HPDE6-E6E7 (cell line): ENCODE measurements at regions not wholly inside any gene's neighbourhood (a gene's known extent, or its start where the extent isn't known, plus 50 kb on each side); places are given as distances from the start of the nearest gene placed in this dataset.

Experiments used
- DNase-seq: peaks from one replicate; pipeline ENCODE4 v3.0.0; 2011; ENCODE audit warnings: missing footprints; ENCODE audit errors: extremely low spot score

DNA sequence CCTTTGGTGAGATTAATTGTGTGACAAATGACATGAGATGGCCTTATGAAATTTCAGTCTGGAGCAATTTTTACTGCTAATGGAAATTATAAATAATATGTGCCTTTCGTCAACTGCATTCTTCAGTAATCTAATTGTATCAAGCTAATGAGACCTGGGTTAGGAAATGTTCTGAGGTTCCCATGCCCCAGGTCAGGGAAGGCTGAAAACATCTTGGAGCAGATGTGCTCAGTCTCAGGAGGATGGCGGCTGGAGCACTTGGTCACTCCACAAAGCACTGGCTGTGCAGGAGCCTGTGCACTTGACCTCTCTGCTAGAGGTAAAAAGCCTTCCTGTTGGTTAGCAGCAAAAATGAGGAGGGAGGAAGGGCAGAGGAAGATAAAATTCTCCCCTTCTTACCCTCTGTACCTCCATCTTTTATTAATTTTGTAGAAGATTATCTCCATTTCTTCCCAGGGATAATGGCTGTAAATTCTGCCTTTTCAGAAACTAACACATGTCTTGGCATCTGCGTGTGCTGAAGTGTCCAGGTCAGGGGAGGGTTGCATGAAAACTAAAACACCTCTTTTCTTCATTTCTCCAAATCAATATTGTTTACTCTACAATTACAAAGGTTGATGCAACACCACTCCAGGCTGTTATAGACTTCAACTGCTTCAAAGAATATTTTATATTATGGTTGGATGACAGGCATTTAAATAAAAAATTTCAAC, 1606.4 kb upstream of the ACVR2A start:
- no peak for DNase-seq

DNA sequence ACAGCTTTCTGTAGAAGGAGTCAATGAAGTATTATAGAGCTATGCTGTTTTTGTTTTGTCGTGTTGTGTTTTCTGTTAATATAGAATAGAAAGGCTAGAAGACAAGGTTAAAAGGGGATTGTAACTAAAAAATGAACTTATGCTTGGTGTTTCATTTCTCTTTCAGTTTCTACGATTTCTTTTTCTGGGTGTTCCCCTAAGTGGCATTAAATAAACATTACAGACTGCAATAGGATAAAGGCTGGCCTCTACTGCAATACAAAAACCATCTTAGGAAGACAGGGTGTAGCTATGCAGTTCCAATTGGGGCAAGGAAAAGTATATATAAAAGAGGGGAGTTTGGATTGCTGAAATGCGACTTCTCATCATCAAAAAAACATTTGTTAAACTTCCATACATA, 1609.7 kb upstream of the ACVR2A start:
- no peak for DNase-seq

DNA sequence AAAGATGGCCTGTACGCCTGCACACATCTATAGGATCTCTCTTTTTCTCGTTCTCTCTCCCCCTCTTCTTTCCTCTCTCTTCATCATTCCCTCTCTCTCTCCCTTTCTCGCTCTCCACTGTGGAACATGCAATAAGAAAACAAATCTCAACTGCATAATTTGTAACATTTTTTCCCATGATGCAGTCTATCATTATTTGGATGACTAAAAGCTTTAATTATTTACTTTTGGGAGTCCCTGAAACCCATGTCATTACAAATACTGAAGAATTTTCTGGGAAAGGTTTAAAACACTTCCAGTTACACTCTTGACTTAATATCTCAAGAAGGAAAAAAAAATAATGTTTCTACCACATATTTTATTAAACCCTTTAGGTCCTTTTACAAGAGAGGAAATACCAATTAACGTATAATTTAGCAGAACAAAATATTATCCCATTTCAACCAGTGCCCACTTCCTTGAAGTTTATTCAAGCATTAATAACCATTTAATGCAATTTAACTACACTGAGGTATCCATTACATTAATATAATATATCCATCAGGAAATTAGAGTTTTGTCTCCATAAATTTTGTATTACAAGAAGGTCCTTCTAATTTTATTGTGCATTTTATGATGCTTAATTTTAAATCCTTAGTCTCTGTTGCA, 1615.2 kb upstream of the ACVR2A start:
- DNase-seq: no peak

DNA sequence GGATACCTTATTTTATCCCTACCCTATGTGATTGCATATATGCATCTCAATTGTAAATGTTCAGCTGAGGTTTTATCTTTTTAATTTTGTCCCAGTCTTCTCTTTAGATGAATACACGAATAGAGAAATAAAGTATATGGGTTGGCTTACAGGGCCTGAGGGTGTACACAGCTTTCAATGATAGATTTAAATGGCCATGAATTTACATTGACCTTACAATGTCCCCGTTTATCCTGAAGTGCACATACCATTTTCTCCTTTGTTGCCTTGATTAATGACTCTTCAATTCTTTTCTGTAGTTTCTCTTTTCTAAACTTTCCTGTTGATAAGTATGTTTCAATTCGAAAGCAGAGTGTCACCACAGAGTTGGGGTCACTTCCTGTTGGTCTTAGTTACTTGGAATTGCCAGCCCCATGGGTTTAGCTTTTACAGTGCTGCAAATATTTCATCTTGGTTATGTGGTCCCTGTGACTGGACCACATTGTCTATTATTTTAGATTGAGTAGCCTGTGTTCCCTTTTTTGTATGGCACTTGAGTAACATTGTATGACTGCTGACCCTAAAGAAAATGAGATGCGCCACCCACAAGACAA, 1616.3 kb upstream of the ACVR2A start:
- no peak for DNase-seq

DNA sequence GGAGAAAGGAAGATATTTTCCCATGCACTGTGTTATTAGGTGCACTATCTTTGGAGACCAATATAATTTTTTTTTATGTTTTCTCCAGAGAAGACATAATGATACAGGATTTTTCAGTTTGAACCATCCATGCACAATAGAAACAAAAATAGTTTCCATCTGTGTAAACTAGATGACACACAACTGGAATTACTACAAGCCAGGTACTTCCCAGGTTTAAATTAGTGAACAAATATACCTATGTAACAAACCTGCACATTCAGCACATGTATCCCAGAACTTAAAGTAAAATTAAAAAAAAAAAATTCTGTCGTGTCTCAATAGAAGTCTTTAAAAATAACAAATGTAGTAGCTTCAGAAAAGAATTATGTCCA, 1616.8 kb upstream of the ACVR2A start:
- no peak for DNase-seq

DNA sequence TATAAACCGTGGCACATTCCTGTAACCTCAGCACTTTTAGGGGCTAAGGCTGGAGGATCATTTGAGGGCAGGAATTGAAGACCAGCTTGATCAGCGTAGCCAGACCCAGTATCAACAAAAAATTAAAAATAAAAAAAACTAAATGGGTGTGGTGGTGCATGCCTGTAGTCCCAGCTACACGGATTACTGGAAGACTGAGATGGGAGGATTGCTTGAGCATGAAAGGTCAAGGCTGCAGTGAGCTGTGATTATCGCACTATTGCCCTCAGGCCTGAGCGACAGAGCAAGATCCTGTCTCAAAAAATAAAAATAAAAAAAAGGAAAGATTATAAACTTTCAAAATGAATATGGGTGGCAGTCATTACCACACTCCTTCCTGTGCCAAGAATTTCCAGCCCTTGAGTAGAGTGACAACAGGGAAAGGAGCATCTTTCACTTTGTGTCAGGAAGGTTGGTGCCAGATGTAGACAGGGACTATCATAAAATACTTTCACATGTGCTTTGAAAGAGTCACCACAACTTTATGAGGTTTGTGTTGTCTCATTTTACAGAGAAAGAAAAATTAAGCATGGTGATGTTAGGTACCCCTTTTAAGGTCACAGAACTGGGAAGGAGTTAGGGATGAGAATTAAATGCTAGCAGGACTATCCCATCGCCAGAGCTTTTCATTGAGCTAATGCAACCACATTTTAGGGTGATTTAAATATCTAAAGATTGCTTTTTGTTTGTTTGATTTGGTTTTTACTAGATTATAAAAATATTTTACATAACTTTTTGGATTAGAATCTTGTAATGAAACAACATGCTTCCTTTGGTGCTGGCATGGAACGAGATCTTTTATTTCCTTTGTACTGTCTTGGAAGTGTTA, 1617.4 kb upstream of the ACVR2A start:
- no peak for DNase-seq

DNA sequence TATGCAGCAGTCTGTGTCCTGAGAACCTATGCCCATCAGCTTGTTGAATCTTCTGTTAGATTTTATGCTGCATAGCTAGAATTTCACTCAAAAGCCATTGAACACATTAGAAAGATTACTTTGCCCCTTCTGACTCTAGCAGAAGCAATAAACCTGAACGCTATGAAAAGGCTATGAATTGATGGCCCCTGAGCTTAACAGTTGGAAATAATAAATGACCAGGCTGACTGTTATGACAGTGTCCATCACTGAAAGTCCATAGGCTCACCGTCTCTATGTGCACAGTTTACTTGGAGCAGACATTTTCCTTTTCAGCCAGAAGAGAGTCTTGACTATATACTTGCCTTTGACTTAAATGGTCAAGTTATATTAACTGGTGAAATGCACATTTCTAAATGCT, 1618.8 kb upstream of the ACVR2A start:
- no peak for DNase-seq

DNA sequence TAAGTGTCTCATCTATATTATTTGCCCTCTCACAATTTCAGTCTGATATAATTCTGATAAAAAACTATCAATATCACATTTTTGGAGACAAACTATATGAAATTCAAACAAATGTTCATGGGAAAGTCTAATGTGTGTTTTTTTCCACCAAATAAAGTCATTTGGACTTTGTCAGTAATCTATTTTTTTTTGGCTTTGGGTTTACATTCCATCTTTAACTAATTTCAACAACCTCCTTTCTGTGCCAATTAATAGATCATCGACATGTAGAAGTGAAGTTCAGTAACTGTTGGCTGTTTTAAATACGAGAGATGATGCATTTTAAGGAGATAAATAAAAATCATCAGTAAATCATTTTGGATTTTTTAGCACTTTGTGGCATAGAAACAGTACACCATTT, 1623.0 kb upstream of the ACVR2A start:
- no peak for DNase-seq

DNA sequence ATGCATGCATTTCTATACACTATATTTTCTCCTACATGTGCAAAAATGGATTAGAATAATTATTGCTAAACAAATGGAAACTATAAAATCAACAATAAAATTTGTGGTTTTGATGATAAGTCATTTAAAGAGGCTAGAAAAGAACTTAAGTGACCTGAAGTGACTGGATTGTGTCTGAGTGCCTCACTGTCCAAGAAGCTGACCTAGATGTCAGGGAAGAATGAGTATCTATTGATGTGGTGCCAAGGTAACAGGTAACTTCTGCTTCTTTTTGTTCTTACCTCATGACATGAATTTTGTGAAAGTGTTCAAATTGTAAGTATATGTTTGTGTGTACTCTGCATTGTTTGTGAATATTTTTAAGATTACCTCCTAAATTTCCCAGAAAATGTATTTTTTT, 1623.9 kb upstream of the ACVR2A start:
- no peak for DNase-seq

DNA sequence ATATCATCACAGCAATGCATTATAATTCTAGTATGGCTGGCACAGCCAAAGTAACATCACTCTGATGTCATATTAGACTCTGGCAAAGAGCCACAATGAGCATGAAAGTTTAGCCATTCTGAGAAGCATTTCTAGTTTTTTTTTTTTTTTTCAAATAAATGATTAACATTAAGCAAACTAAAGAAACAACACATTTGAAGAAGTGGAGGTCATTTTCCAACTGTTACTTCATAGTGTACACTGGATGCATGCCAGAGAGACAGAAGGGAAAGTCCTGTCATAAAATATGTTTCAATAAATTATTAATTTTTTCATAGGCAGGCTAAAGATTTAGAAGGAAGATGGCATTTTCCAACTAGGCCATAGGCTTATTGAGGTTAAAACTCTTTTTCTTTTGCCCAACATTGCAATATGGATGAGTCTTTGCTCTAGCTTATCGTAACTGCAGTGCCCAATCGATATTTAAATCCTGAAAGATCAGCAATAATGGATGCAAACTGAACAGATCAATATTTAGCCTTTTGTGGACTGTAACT, 1630.4 kb upstream of the ACVR2A start:
- no peak for DNase-seq

DNA sequence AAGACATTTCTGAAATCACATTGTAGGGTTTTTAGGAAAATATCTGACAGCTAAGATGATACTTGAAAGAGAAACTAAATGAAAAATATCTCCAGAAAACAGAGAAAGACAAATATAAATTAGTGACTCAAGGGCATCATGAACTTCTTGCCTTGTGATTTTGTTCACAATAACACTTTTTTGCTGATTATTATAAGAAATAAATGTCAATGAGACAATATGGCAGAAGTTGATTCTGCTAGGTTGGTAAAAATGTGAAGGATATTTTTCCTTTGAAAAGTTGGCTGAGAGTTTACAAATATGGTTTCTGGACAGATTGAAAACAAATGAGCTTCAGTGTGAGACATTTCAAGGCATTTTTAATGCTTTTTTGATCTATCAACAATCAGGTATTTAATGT, 1631.2 kb upstream of the ACVR2A start:
- DNase-seq: no peak

DNA sequence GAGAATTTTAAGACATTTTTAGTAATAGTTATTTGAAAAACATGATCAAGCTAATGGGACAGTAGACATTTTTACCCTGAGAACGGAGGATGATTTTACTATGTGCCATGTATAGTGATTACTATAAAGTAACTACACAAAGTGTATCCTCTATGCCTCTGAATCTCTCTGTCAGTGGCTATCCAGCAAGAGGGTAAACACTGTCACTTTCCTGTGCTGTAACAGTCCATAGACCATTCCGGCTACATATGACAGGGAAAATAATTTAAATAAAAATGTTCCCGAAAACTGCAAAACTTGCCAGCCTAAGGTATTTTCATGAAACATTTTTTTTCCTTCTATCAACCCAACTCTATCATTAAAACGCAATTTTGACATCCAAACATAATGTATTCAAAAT, 1632.2 kb upstream of the ACVR2A start:
- no peak for DNase-seq

DNA sequence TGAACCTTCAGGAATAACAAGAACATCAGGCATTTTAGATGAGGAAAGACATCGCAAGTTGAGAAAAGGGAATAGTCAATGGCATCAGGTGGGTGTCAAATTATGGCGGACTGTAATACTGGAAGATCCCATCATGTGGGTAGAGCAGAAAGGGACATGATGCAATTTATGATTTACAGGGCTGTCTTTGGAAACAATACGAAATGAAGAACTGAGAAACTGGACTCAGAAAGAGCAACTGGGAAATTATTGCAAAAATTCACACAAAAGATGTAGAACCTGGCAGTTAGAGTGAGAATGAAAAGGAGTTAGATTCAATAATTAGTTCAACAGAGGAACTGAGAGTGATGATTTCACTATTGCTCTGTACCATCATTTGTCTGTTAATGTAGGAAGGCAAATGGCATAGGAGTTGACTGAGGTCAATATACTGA, 1635.0 kb upstream of the ACVR2A start:
- DNase-seq: no peak

DNA sequence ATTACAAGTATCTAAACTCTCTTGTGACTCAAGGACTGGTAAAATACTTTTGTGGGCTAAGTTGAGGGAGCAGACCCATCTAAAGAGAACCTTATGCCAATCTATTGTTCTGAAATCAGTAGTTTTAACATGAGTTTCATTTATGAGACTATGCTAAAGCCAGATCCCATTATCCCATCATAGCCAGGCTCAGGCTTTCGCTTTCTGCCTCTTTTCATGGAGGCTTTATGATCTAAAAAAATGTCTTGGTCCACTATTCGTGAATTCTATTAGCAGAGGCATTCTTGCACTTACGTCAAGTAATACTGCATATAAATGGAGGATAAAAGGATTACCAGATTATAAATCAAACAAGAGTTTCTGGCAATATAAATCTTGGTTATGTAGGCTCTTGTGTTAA, 1636.9 kb upstream of the ACVR2A start:
- no peak for DNase-seq

DNA sequence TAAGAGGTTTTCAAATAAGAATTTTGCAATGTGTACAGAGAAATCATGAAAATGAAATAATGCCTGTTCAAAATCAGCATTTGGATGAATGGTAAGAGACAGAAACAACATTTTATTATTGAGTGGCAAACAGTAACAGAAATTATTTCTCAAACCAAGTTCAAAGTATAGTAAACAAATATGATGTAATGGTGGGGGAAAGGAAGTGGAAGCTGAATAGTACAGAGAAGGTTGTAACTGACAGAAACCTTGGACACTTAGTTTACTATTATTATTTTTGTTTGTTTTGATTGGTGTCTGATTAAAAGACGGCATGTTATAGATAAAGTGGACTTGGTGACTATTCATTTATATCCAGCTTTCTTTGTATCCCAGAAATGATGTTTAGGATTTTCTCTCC, 1637.4 kb upstream of the ACVR2A start:
- no peak for DNase-seq

DNA sequence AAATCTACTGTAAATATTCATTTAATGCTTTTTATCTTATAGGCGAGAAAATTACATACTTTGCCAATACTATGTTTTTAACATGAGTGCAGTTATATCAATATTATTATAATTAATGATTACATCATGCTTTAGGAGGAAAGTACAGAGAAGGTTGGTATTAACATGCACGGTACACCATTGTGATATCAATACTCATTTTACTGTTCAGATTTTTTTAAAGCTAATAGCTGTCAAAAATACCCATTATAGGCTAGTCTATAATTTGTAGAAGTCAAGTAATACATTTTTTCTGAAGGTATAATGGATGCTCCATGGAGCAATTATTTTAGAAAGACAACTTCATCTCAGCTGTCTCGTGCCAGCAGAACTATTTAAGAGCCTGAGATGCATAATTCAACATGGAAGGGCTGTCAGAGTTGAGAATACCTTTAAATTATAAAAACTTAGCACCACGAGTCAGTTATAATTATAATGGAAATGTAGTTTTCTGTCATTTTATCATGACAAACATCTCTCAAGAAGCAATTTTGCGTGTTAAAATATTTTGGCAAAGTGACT, 1641.7 kb upstream of the ACVR2A start:
- DNase-seq: no peak

DNA sequence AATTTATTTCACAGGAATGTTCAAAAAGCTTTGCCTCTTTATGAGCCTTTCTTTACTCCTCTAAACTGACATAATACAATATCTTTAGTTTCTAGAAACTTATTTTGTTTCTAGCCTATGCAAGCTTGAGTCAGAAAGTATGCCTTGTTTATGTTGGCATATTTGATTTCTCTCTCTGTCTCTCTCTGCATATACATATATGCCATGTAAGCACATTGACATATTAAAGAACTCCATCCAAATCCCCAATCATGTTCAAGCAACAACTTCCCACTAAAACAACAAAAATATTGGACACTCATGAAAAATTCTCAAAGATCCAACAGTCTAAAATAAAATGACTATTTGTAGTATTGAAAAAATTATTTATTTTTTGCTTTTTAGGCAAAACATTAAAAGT, 1651.2 kb upstream of the ACVR2A start:
- no peak for DNase-seq

DNA sequence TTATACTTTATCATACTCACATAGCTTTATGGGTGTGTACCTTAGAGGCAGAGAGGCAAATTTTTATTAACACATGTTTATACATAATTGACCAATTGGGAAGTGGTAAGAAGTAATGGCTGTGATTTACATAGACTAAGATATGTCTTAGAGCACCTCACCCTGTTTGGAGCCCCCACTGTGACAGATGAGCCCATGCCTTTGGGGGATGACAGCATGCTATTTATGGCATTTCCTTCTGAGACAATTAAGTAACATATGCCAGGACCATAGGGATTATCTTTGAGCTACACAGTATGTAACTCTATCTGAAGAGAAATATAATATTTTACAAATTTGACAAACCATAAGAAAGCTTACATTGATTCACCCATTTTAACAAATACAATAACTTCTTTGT, 1655.3 kb upstream of the ACVR2A start:
- no peak for DNase-seq

DNA sequence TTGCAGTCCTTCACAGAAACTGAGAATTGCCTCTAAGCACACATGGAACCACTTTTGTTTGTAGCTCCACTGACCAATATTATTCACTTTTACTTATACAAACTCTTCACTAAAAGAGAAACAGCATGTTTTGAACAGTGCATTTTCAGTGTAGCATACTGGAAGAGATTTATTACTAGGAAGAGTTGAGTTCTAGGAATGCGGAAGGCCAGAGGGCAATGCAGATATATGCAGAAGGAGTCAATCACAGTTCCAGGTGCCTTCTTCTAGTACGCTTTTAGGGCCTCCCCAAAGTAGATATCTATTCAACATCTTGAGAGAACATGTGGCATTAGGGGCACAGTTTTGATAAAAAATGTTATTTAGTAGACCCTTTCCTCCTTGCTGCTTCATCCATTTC, 1654.0 kb upstream of the ZEB2 start:
- no peak for DNase-seq

DNA sequence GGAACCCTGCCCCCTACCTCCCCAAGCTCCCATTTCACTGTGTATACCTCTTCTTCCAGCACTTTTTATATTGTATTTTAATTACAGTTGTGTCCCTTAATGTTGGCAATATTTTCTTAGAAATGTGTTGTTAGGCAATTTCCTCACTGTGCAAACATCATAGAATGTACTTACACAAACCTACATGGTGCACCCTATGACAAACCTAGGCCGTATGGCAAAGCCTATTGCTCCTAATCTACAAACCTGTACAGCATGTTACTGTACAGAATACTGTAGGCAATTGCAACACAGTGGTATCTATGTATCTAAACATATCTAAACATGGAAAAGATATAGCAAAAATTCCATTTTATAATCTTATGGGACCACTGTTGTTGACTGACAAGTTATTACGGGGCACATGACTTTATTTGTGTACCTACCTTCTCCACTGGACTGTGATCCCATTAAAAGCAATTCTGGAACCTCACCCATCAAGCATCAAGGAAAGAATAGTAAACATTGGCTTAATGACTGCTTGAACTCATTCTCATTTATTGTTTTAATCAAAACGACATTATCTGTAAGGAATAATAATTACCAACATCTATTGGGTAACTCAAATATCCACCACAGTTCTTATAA, 1641.5 kb upstream of the ZEB2 start:
- DNase-seq: no peak

DNA sequence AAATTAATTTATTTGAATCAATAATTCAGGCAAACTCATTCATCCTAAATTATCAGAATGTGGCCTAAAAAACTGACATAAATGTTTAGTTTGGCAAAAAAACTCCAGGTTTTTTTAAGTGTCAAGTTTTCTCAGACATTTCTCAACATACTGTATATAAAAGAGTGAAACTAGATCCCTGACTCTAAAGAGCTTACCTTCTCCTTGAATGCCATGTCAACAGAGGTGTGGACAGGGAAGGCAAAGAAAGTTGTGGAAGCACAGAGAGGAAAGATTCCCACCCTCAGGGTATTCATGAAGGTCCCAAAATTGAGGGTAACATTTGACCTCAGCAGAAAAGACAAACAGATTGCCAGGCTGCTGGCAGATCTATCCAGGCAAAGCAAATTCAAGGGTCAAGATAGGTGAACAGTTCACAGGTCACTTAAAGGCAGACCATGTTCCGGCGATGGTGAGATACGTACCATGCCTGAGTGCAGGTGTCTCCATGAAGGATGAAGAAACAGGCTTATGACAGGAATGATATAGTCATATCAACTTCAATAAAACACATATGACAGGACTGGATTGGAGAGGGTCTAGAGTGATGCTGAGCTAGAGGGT, 1638.3 kb upstream of the ZEB2 start:
- DNase-seq: no peak
